COLO668 (cell line): ENCODE measurements at regions not wholly inside any gene's neighbourhood (a gene's known extent, or its start where the extent isn't known, plus 50 kb on each side); places are given as distances from the start of the nearest gene placed in this dataset.
A peak's percentile ranks its signal among the peaks of the same experiment; 100 is the strongest.

ENCODE experiments used
- DNase-seq: peaks from one replicate; lab custom pipeline; 2025; ENCODE audit not compliant: unreplicated experiment; lab: John Stamatoyannopoulos, UW

DNA sequence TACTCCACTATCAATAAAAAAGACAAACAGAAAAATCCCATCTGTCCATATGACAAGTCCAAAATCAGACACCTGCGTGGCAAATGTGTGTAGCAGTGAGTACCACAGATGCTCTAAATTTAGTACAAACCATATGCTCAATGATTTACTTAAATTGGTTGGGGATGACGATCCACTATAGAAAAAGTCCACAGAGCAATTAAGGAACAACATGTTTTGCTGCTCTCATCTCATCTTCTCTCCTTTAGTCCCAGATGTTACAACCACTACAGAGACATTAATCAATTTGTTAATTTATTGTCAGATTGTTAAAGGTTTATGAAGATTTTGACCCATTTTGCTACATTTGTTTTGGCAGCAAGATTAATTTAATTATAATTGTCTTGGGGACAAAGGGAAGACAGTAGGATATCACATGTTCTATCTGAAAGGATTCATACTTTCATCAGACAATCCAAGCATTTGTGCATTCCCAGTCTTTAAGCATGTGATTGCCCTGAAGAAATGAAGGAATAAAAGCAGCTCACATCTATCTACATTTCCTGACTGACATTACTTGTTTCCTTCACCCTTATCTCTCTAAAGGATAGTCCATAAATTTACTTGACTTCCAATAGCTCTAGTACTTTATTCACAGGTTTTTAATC is 2268.1 kb downstream of the PCDH7 start:
- no peak for DNase-seq

DNA sequence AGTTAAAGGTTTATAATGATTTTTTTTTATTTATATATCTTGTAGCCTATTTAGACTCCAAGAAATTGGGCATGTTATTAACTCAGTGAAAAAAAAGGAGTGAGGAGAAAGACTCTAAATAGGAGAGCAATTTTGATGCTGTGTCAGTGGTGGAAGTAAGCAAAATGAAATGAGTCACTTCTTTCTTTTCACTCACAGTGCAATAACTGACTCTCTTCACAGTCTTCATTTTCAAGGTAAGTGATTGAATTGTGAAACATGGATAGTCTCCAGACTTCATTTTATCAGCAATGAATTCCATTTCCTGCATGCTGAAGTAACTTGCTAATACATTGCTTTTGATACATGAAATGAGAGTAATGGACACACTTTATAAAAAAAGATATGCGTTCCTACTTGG is 2271.5 kb downstream of the PCDH7 start:
- DNase-seq: no peak

DNA sequence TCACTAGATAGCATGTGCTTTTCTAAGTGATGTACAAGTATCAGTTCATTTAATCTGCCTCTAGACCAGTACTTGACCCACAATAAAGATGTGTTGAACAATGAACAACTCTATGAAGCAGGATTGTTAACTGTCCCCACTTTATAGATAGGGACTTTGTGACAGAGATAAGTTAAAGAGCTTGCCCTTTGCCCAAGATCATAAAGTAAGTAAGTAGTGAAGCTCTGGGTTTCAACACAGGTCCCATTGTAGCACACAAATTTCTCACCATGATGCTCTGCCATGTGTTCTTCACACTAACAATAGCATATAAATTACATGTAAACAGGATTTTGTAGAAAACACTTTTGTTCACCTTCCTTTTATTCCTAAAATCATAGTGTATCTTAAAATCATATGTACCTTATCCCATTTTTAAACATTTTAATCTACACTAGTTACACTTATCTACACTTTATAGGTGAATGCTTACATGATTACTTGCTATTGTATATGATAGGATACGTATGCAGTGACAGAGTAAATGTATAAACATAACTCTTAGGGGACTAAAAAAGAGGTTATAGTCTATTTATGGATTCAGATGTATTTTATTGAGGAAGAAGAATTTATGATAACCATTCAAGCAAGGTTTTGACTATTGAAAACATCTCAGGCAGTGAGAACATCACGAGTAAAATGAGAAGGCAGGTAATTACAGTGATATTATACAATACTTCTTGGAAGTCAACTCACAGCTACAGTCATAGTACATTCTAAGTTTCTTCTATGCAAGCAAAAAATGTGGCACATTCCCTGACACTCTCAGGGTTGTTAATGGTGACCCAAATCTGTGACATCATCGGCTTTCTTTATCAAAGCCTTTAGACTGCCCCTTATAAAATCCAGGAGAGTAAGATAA is 2275.1 kb downstream of the PCDH7 start:
- DNase-seq: no peak

DNA sequence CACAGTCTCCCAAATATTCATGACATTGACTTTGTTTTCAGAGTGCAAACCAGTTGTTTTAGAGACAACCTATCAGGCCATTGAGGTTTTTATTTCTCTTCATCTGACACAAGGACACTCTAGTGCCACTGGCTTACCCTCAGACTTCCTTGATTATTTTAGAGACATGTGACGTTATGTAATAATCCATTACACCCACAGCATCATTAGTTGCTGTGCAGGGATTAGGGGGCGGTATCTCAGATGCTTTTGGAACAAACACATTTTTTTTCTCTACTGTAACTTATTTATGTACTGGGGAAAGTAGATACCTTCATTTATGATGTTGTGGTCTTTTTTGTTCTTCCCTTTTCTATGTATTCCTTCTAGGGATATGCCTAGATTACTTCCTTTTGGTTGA is 2293.1 kb downstream of the PCDH7 start:
- DNase-seq: no peak

DNA sequence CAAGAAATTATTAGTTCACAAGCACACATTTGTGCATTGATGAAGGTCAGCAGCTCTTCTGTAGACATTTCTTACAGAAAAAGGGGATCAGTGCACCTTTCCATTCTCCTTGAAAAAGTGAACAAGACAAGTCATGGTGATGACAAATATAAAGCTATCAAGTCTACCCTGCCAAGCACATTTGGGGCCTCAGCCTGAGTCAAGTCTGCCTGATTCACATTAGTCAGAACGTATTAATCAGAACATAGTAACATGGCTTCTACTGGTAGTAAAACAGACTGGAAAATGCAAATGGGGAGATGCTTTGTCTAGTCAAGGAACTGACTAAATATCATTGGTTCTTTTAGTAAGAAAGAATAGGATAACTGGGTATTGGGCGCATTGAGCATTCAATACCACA is 2305.1 kb downstream of the PCDH7 start:
- no peak for DNase-seq

DNA sequence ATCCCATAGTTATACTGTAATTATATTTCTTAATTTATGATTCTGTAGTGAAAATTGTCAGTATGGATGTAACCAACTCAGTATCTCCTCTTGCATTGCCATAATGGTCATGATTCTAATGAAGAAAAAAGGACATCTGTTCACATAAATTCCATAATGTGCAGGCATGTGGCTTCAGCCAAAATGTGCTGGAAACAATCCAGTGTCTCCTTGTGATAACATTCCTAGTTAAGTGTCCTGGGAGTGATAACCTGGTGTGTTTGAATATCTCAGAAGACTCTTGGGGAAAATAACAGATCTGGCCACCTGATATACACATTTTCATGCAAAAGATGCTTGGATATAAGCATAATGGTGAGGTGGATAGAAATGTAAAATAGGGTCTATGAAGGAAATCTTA is 2309.8 kb downstream of the PCDH7 start:
- no peak for DNase-seq

DNA sequence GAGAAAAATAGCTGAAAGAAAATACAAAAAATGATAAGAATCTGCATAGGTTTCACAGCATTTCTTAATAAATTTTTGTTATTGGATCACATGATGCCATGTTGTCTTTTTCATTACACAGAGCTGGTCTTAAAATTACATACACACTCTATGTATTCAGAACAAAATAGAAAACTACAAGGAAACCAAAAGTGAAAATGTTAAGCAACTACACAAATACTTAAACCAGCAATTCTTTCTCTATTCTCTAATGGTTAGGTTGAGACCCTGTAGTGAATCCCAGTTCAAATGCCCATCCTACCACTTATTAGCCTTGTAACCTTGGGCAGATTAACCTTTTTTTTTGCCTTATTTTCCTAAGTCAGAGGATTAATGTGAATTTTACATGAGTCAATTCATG is 2311.2 kb downstream of the PCDH7 start:
- no peak for DNase-seq

DNA sequence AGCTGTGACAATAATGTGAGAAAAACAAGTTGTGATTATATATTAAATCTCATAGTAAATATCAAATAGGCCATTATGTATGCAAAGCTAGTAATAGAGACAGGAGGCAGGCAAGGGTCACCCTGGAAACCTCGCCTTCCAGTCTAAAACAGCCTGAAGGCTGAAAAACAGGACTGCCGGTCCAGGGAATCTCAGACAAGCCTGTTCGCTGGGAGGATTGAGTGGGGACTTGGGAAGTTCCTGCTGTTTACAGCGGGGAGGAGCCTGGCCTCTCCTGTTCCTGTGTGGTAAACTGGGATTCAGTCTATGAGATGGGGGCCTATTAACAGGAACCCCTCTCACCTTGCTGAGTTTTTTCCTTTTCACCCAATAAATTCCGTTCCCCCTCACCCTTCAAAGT is 2317.3 kb downstream of the PCDH7 start:
- no peak for DNase-seq

DNA sequence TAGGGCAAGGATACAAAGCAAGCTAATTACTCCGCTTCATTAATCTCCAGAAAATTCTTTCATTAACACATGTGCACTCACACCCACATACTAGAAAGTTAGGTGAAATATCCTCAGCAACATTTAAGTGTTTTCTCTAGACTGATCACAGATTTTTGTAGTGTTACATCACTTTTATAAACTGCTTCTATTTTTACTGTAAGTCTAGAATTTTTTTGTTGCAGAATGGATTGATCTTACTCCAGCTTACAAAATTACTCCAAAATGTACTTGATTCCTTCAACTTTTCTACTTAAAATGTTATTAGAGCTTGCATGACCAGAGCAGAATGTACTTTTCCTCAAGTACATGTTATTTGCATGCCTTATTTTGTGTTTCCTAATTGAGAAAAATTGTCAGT is 2325.2 kb downstream of the PCDH7 start:
- no peak for DNase-seq

DNA sequence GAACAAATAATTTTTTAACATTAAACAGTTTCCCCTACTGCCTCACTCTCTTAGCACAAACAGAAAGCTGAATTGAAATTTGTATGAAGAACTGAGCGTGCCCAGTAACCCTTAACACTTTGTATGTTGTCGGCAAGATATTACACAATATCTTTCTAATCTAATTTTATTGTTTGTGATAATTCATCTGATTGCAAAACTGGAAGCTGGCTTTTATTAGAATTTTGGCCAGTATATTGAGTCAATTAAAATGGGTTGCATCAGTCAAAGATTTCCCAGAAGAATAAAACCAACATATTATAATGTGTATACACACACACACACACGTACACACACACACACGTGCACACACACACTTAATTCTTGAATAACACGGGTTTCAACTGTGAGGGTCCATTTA is 2332.1 kb downstream of the PCDH7 start:
- DNase-seq: no peak

DNA sequence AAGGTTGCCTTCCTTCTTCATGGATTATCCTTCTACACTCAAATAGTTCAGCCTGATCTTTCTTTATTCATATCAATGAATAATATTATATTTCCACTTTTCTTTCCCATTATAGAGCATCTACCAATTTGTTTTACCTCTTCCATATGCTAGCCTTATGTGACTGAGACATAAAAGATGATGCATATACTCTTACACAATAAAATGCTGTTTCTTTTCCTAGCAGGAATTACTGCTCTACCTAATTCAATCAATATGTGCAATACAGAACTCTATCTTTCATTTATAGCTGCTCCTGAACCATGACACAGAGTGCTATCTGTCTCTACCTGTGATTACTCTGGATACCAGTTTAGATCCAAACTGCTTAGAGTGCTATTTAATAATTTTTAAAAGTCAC is 2334.0 kb downstream of the PCDH7 start:
- no peak for DNase-seq

DNA sequence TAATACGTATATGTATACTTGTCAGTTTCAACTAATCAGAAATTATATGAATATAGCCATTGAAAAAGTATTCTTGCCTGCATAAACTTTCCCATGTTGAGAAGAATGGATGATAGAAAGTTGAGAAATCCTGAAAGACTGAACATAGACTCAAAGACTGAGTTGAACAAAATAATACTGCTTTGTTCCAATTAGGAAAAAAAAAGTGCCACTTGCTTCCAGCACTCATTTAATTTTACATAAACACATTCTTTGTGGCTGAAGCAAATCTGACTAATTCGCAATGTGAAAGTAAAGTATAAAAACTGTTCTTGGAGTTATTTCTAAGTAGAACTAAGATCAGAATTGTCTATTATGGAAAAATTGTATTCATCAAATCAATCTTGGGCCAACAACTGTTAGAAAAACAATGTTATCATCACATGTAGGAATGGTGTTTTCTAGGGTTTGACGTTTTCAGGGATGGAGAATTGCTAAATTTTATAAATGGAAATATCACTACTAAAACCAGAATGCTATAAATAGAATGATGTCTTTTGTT is 2334.6 kb downstream of the PCDH7 start:
- no peak for DNase-seq

DNA sequence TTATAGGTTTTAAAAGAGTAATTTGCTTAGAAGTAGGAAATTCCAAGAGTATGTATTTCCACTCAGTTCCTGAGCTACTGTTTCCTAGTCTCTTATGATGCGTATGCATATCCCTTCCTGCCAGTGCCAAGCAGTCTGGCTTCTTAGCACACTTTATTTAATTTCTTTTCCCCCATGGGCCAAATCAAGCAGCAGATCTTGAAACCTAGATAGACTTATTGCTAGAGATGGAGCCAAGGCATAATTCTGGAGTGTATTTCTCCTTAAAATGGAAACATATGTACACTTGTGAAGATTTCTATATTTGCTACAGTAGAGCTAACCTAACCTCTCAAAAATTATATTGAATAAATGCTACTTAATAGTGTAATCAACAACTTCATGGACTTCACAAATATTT is 2337.6 kb downstream of the PCDH7 start:
- DNase-seq: no peak

DNA sequence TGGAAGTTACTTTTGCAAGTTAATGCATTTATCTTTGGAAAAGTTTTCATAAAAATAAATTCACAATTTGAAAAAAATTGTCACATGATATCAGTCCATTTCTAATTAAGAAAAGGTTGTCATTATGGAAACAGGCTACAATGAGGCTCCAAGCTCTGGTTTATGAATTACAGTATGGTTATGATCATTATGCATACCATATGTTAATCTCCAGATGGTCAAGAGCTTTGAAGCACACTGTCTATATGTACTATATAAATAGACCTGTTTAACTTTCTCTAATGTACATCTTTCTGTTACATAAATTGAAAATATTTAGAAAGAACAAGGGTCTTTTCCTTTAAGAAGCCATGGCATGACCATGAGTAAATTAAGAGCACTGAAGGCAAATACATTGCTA is 2338.8 kb downstream of the PCDH7 start:
- DNase-seq: no peak

DNA sequence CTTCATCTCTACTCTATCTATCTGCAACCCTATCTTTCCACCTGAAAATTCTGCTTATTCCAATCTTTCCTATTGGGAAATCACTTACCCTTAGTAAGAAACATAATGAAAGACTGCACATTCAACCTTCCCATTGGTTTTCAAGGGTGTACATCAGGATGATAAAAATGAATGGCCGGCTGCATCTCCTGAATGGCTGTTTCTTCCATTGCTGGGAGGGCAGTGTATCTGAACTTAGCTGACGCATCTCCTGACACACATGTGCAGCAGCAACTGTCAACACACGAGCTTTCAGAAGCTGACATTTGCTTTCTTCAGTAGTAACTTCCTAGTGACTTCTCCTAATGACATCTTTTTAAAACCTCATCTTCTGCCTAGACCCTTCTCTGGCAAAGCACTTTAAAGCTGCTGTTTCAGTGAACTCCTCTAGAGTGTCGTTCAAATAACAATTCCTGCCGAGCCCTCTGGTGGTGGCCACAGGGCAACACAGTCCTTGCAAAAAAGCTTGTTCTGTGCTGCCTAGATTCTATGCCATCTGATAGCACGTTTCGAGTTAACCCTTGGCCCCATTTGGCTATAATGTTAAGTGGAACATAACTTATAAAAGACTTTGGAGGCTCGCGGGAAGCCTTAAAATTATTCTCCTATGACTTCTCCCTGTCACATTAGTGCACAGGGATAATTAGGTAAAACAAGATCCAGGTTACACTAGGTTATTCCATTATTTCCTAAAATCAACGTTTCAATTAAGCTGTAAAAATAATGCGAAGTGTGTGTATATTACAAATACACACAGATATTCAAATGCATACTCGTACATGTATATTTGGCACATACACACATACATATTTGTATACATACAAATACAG is 2340.7 kb downstream of the PCDH7 start:
- DNase-seq: peak; percentile 2

DNA sequence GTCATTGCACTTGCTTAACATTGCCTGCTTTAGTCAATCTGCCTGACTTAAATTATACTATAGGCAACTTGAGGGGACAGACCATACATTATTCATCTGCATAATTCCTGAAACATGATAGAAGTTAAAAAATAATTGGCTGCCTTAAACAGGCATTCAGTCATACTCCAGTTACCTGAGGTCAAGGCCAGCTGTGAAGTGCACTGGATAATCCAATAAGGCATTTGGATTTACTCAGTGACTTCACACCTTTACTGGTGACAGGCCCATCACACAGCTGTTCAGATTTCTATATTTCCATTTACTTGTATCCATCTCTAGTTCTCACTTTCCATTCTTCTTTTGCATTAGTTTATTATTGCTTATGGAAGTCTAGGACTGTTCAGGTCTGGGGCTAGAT is 2341.6 kb downstream of the PCDH7 start:
- DNase-seq: no peak

DNA sequence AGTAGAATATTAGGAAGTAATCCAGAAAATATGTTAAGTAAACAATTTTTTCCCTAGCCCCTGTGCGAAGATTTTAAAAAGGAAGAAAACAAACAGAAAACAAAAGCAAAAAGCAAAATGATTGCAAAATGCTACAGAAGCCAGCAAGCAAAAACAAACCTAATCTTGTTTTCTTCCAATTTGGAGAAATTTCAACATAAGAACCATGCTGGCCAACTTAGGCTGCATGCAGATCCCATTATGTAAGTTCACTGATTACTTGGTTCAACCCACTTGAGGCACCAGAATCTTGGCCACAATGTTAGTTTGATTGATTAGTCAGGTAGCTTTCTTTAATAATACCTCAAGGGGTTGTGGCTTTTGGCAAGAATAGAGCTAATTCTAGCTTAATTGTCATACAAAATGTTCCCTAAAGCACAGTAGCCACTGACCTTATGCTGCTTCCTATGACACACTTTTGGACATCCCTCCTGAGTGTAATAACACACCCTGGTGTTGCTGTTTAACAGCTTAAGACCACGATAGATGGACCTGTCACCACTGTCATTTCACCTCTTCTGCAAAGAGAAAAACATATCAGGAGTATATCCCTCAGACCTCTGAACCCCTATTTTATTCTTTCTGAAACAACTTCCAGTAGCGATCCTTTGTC is 2342.1 kb downstream of the PCDH7 start:
- DNase-seq: no peak

DNA sequence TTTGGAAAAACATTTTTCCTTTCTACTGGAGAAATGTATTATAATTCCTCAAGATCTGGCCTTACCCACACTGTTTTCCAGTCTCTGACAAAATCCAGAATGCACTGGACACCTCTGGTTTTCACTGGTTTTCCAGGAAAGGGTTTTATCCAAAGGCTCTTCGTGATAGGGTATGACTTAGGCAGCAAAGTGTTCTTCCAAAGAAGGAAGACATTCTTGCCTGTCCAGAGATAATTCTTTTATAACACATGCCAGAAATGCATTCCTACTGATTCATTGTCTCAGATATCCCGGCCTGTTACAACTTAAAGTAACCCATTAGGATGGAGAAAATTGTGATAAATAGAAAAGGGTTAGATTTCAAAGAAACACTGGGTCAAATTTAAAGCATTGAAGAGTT is 2343.1 kb downstream of the PCDH7 start:
- no peak for DNase-seq

DNA sequence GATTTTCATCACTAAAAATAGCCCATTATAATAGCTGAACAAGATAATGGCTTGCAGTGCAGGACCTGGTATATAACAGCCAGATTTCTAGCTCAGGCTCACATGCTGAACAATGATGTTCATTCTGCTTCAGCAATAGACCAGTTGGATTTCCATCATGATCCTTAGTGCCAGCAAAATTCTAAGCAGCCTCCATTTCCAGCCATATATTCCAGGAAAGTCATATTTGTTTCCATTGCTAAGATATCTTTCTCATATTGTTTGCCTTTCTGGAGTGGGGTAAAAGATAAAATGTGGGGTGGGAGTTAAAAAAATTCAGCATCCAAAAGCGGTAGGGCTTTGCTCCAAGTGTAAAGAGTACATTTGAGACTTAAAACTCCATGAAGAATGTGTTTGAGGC is 2344.1 kb downstream of the PCDH7 start:
- no peak for DNase-seq

DNA sequence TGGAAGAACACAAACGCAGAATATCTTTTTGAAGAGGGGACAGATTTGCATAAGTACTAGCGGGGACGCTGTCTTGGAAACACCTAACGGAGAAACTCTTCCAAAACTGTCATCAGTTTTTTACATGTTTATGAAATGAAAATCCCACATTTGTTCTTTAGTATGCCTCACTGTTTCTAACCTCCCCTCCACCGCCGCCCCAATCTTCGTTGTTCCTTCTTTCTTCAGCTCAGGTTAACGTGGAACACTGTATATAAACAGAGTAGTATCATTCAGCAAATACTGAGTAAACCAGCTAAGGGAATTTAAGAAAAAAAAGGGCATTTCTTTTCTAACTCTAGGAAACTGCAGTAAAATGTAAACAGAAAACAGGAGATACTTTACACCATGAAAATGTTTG is 2345.6 kb downstream of the PCDH7 start:
- no peak for DNase-seq

DNA sequence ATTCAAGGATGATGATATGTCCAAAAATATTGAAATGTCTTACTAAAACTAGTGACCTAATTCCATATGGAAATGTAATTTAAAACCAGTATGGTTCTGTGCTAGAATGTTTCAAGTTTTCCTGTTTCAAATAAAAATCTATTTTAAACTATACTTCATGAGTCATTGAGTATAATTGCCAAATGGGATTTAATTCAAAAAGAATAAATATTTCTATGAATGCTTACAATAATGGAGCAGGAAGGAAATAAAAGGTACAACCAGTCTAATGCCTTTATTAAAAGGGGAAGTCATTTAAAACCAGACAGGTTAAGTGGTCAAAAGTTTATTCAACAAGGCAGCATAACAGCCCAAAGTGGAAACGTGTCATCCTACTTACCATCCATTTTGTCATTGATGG is 2347.1 kb downstream of the PCDH7 start:
- no peak for DNase-seq
